CD4-positive, alpha-beta T cell (primary cell): ENCODE measurements at regions not wholly inside any gene's neighbourhood (a gene's known extent, or its start where the extent isn't known, plus 50 kb on each side); places are given as distances from the start of the nearest gene placed in this dataset.

ENCODE experiments used
- ATAC-seq: fragments of 200-7000 bp; cut with Tn5 transposase; one replicate; pipeline ENCODE4 v1.10.0; 2022; ENCODE audit warnings: mild to moderate bottlenecking; ENCODE audit not compliant: poor library complexity
- CTCF ChIA-PET: fragments of 350-600 bp; sonication (Branson Sonifier 250); formaldehyde crosslinking; loops from one replicate; lab custom pipeline; 2021; ENCODE audit warnings: antibody characterized with exemption, inconsistent platforms; lab: Charles Lee
- POLR2A ChIA-PET: fragments of 350-600 bp; sonication (Branson Sonifier 250); formaldehyde crosslinking; loops from one replicate; lab custom pipeline; 2021; ENCODE audit warnings: antibody characterized with exemption, inconsistent platforms; lab: Charles Lee
- DNase-seq, 14 experiments: peaks; one replicate each; pipeline ENCODE4 v3.0.0-alpha.2; 2013 to 2020; ENCODE audit warnings: mixed read lengths in 2 of 14
- H3K27ac ChIP-seq, 2 donors: one replicate each; pipeline versions ENCODE4 v1.5.1 to v1.7.0; 2013; ENCODE audit warnings: low read length in 2 of 2, low read depth in 1 of 2, mild to moderate bottlenecking in 1 of 2
- H3K27me3 ChIP-seq, 2 experiments: 1 replicate in 1 of 2; 2 replicates in 1 of 2; pipeline versions ENCODE4 v1.6.1 to v1.7.0; 2013; ENCODE audit warnings: low read length in 2 of 2, control low read depth in 1 of 2, mild to moderate bottlenecking in 1 of 2, moderate library complexity in 1 of 2; ENCODE audit not compliant: insufficient read depth in 2 of 2, control insufficient read depth in 1 of 2
- H3K36me3 ChIP-seq: one replicate; pipeline ENCODE4 v1.6.1; 2013; ENCODE audit warnings: low read length, control low read depth; ENCODE audit not compliant: insufficient read depth
- H3K4me1 ChIP-seq: one replicate; pipeline ENCODE4 v1.6.1; 2013; ENCODE audit warnings: low read length, control low read depth; ENCODE audit not compliant: insufficient read depth
- H3K4me3 ChIP-seq: one replicate; pipeline ENCODE4 v1.5.1; 2013; ENCODE audit warnings: mild to moderate bottlenecking, low read length, moderate library complexity
- H3K9me3 ChIP-seq, 2 experiments: 1 replicate in 1 of 2; 2 replicates in 1 of 2; pipeline versions ENCODE4 v1.6.1 to v1.7.0; 2013; ENCODE audit warnings: low read length in 2 of 2, mild to moderate bottlenecking in 2 of 2, control low read depth in 1 of 2, moderate library complexity in 1 of 2; ENCODE audit not compliant: control insufficient read depth in 1 of 2, insufficient read depth in 1 of 2
- H3K27ac Mint-ChIP-seq: one replicate; pipeline ENCODE4 v1.8.0; 2020; ENCODE audit warnings: mixed read lengths
- H3K27me3 Mint-ChIP-seq: one replicate; pipeline ENCODE4 v1.8.0; 2021; ENCODE audit warnings: mixed read lengths
- H3K36me3 Mint-ChIP-seq: one replicate; pipeline ENCODE4 v1.8.0; 2021; ENCODE audit warnings: low read depth, mixed read lengths
- H3K4me1 Mint-ChIP-seq: one replicate; pipeline ENCODE4 v1.8.0; 2021; ENCODE audit warnings: low read depth, mixed read lengths
- H3K4me3 Mint-ChIP-seq: one replicate; pipeline ENCODE4 v1.8.0; 2020; ENCODE audit warnings: mild to moderate bottlenecking, mixed read lengths
- H3K9me3 Mint-ChIP-seq: one replicate; pipeline ENCODE4 v1.8.0; 2020; ENCODE audit warnings: mixed read lengths
- CTCF ChIP-seq: fragments of 200-600 bp; IDR thresholded peaks from one replicate; pipeline ENCODE4 v1.8.0; 2022; ENCODE audit warnings: antibody characterized with exemption, mild to moderate bottlenecking
- intact Hi-C, 2 experiments: fragments of 100-400 bp; cut with DNase I in 1 of 2; cut with micrococcal nuclease in 1 of 2; formaldehyde crosslinking; loops; one replicate each; pipeline versions ENCODE4 v1.15.1 to v1.9.0; 2023 to 2025; cut with DNase I, micrococcal nuclease

DNA sequence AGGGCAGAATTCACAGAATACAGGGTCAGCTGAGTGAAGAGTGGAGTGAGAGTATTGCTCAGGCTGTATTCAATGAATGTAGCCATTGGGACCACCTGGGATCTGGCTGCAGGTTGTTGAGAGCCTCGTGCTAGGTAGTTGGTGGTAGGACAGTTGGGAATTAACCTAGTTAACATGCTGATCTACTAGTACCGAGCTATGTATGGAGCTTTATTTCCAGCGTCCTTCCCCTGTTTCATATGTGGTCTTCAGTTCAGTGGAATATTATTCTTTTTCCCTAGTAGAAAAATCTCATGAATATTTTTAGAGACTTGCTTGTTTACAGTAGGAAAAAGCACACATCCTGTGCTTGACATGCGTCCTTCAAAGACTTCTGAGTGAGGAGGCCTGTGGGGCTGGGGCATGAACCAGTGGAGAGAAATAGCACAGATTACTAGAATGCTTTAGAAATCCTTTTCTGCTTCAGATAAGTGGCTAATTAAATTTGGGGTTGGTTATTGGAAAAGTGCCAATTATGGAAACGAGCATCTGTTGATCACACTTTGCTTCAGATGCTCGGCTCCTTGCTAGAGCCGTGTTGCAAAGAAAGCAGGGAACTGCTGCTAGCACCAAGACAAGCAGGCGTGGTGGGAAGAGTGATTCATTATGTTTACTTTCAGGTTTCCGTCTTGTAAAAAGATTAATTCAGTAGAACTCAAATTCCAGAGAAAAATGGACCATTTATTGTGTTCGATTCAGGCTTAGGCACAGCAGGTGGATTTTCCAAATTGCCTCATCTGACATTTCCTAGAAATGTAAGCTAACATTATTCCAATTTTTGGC lies 53.6 kb downstream of the ARF6 start:
- CTCF ChIA-PET, result interaction anchor here (0.8 to 1.8 kb wide), 6 partner anchors 25 to 141 kb away, joined by 3 to 5 read pairs (median 4); no protein-coding TSS in a partner anchor
- ATAC-seq (peak; percentile 72), DNase-seq (peak in 10 of 14 experiments; percentile 10 to 66 (median 26))
- POLR2A ChIA-PET, result interaction anchor here (0.7 to 3.4 kb wide), 18 partner anchors 17 to 170 kb away, joined by 3 to 58 read pairs (median 4); partner anchors contain the start of genes ARF6 and VCPKMT
- peak overlapping the region; percentile 69 to 86 for H3K27ac ChIP-seq
- H3K4me3 Mint-ChIP-seq, result peak overlapping the region; percentile 56
- peak overlapping the region; percentile 88 for H3K27ac Mint-ChIP-seq
- peaks cover 66% of the 10 kb centered on the region for H3K4me1 ChIP-seq
- H3K27me3 ChIP-seq, result no peaks in the 10 kb centered on the region
- no peaks in the 10 kb centered on the region for H3K36me3 Mint-ChIP-seq
- H3K9me3 Mint-ChIP-seq, result peaks cover 7% of the 10 kb centered on the region
- no peaks in the 10 kb centered on the region for H3K9me3 ChIP-seq
- H3K4me1 Mint-ChIP-seq, result peaks cover 78% of the 10 kb centered on the region
- no peak overlapping the region for H3K4me3 ChIP-seq
- no peak for TF ChIP-seq CTCF
- intact Hi-C loops, result loop anchor here in 1 of 2 experiments (2.0 kb wide), 2 partner anchors 54 kb away; partner anchors contain the start of gene ARF6
- H3K27me3 Mint-ChIP-seq, result no peaks in the 10 kb centered on the region
- H3K36me3 ChIP-seq, result no peaks in the 10 kb centered on the region

GRCh38 chr14:49947506-49947905 lies 54.6 kb downstream of the ARF6 start:
- H3K27me3 ChIP-seq, result no peaks in the 10 kb centered on the region
- H3K4me1 Mint-ChIP-seq, result peaks cover 77% of the 10 kb centered on the region
- H3K4me3 Mint-ChIP-seq, result peak overlapping the region; percentile 18
- POLR2A ChIA-PET, result interaction anchor here (0.7 to 3.4 kb wide), 7 partner anchors 16 to 85 kb away, joined by 3 to 58 read pairs (median 10); partner anchors contain the start of gene ARF6
- H3K27ac ChIP-seq, result peak overlapping the region in 1 of 2 donors; percentile 86
- no peaks in the 10 kb centered on the region for H3K27me3 Mint-ChIP-seq
- ATAC-seq (no peak), DNase-seq (no peak)
- H3K36me3 ChIP-seq, result no peaks in the 10 kb centered on the region
- H3K36me3 Mint-ChIP-seq, result no peaks in the 10 kb centered on the region
- CTCF ChIA-PET, result interaction anchor here (1.0 kb wide), 1 partner anchor 85 kb away, joined by 3 read pairs; no protein-coding TSS in a partner anchor
- H3K9me3 Mint-ChIP-seq, result peaks cover 5% of the 10 kb centered on the region
- no peak overlapping the region for H3K4me3 ChIP-seq
- no peak for TF ChIP-seq CTCF
- peaks cover 57% of the 10 kb centered on the region for H3K4me1 ChIP-seq
- peak overlapping the region; percentile 88 for H3K27ac Mint-ChIP-seq
- no peaks in the 10 kb centered on the region for H3K9me3 ChIP-seq
- intact Hi-C loops, result loop anchor here in 1 of 2 experiments (2.0 kb wide), 2 partner anchors 53 to 55 kb away; partner anchors contain the start of gene ARF6

DNA sequence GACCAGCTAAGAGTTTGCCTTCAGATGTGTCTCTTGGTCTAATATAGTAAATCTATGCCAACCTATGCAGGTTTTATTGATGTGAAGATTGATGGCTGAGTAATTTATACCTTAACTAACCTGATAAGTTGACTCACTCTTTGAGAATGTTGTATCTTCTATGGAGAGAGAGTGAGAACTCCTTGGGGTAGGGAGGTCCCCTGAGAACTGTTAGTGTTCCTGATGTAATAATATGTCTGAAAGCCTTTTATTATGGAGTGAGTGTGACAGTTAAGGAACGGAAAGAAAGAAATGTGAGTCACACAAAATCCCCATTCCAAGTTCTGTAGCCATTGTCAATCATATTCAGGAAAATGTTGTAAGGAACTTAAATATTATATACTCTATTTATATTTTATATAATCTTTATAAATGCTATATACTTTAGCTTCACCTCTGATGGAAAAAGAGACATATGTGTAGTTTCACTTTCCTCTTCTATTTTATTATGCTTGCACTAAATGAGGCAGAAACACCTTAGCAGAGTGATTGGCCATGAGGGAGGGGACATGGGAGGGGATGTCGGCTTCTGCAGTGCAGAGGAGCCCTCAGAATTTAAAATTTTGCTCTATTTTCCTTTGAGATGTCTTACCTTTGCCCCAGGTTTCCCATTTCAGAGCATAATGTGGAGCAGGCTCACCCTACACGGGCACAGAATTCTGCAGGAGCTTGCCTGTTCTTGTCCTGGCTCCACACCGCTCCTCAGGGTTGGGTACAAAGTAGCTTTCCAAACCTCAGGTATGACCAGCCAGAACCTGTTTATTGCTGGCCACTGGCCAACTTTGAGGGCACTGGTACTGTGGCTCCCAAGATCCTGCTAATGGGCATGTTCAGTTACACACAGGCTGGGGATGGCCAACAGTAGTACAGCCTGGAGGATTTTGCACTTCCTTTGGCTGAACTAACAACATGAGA lies 57.7 kb downstream of the ARF6 start:
- Histone ChIP-seq H3K27me3 (no peaks in the 10 kb centered on the region), H3K4me3 (peak overlapping the region; percentile 6), H3K4me1 (peaks cover 38% of the 10 kb centered on the region), H3K36me3 (no peaks in the 10 kb centered on the region), H3K27ac (no peak overlapping the region), H3K9me3 (no peaks in the 10 kb centered on the region)
- ChIA-PET CTCF (interaction anchor here (1.8 kb wide), 1 partner anchor 71 kb away, joined by 5 read pairs; no protein-coding TSS in a partner anchor), POLR2A (interaction anchor here (0.7 to 2.1 kb wide), 8 partner anchors 10 to 111 kb away, joined by 3 to 10 read pairs (median 6); no protein-coding TSS in a partner anchor)
- intact Hi-C loops, result no loop called here
- Mint-ChIP-seq H3K27ac (no peak overlapping the region), H3K4me1 (peaks cover 54% of the 10 kb centered on the region), H3K4me3 (no peak overlapping the region), H3K27me3 (no peaks in the 10 kb centered on the region), H3K36me3 (no peaks in the 10 kb centered on the region), H3K9me3 (no peaks in the 10 kb centered on the region)
- ATAC-seq (no peak), DNase-seq (peak in 1 of 14 experiments; percentile 34)
- TF ChIP-seq CTCF, result no peak
